ENCODE measurements at regions not wholly inside any gene's neighbourhood (a gene's known extent, or its start where the extent isn't known, plus 50 kb on each side); places are given as distances from the start of the nearest gene placed in this dataset.

DNA sequence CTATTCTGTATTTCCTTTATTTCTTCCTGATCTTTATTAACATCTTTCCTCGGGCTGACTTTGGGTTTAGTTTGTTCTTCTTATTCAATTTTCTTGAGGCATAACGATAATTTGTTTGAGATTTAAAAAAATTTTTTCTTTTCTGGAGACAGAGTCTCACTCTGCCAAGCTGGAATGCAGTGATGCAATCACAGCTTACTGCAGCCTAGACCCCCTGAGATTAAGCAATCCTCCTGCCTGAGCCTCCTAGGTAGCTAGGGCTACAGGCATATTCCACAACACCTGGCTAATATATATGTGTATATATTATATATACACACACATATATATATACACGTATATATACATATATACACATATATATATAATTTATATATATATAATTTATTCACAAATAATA lies 540.2 kb downstream of the NXPH1 start:
- H3K27me3 ChIP-seq (ENCODE audit: low read depth): no peaks in the 10 kb centered on the region
- no peaks in the 10 kb centered on the region for H3K4me1 ChIP-seq
- H3K36me3 ChIP-seq: no peaks in the 10 kb centered on the region
- no peak overlapping the region for H3K4me3 ChIP-seq
- DNase-seq (no peak), ATAC-seq (no peak)
- no peak overlapping the region for H3K27ac ChIP-seq
- TF ChIP-seq, protein P1, sequence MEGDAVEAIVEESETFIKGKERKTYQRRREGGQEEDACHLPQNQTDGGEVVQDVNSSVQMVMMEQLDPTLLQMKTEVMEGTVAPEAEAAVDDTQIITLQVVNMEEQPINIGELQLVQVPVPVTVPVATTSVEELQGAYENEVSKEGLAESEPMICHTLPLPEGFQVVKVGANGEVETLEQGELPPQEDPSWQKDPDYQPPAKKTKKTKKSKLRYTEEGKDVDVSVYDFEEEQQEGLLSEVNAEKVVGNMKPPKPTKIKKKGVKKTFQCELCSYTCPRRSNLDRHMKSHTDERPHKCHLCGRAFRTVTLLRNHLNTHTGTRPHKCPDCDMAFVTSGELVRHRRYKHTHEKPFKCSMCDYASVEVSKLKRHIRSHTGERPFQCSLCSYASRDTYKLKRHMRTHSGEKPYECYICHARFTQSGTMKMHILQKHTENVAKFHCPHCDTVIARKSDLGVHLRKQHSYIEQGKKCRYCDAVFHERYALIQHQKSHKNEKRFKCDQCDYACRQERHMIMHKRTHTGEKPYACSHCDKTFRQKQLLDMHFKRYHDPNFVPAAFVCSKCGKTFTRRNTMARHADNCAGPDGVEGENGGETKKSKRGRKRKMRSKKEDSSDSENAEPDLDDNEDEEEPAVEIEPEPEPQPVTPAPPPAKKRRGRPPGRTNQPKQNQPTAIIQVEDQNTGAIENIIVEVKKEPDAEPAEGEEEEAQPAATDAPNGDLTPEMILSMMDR (IDR thresholded peaks at IDR 0.05): no peak
- intact Hi-C loops (cut with DNase I): no loop called here
- H3K9me3 ChIP-seq: no peaks in the 10 kb centered on the region

DNA sequence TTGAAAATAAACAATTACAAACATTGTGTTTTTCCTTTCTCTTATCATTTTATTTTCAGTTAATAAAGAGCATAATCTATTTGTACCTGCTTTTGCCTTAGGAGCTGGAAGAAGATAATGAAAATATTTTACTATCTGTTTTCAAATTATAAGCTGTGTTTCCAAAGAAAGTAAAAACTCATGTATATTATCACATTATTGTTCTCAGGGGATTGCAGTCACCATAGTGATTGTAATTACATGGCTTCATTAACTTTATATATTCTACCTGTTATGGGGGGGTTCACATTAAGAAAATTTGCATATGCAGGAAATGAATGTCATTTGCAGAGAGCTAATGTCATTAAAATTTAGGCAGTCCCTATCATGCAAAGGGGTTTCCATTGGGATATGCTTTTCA lies 542.3 kb downstream of the NXPH1 start:
- Histone ChIP-seq H3K4me1 (no peaks in the 10 kb centered on the region), H3K36me3 (no peaks in the 10 kb centered on the region), H3K9me3 (no peaks in the 10 kb centered on the region), H3K27ac (no peak overlapping the region), H3K4me3 (no peak overlapping the region), H3K27me3 (ENCODE audit: low read depth) (no peaks in the 10 kb centered on the region)
- no peak for ATAC-seq
- TF ChIP-seq, protein P1 (IDR thresholded peaks at IDR 0.05): no peak
- intact Hi-C loops (cut with DNase I): no loop called here
- DNase-seq: no peak

DNA sequence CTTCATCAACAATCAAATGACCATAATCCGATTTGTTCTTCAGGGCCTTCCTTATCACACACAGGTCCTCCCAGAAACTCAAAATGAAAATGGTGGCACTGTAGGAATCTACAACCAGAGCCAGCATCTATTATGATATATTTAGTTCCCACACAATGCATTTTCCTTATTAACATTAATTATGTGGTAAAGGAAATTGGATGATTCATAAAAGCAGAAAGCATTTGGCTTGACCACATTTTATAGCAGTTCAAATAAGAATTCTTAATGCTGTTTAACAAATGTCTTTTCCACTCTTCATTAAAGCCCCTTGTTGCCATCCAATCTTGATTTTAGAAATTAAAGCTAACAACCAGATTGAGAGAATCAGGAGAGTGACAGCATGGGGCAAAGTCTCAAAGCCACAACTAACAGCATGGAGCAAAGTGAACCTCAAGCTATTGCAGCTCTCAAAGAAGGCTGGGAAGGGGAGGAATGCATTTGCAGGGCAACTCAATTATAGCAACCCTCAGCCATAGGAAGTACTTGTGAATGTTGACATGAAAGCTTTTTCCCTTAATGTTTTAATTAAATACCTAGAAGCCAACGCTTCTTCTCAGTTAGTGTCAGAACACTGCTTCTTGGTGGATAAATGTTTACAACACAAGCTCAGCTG lies 549.1 kb downstream of the NXPH1 start:
- Histone ChIP-seq H3K4me3 (no peak overlapping the region), H3K27me3 (ENCODE audit: low read depth) (no peaks in the 10 kb centered on the region), H3K27ac (no peak overlapping the region), H3K4me1 (no peaks in the 10 kb centered on the region), H3K36me3 (no peaks in the 10 kb centered on the region), H3K9me3 (no peaks in the 10 kb centered on the region)
- ATAC-seq (no peak), DNase-seq (no peak)
- TF ChIP-seq, protein P1 (IDR thresholded peaks at IDR 0.05): no peak
- intact Hi-C loops (cut with DNase I): no loop called here

DNA sequence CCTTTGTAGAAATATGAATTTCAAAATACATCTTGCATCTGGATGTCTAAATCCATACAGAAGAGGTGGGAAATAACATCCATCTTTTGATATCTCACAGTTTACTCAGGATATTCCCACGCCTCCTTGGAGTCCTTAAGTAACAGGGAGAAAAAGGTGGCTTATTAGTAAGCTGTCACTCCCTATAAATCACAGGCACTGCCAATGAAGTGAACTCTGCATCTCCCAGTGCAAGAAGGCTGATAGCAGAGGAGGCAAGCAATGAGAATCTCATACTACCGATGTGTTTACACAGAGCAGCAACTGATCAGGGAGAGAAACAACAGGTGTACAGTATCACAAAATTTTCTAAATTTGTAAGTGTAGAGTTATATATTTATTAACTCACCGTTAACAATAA lies 551.8 kb downstream of the NXPH1 start:
- Histone ChIP-seq H3K9me3 (no peaks in the 10 kb centered on the region), H3K27ac (no peak overlapping the region), H3K4me1 (no peaks in the 10 kb centered on the region), H3K4me3 (no peak overlapping the region), H3K27me3 (ENCODE audit: low read depth) (no peaks in the 10 kb centered on the region), H3K36me3 (no peaks in the 10 kb centered on the region)
- DNase-seq (no peak), ATAC-seq (no peak)
- intact Hi-C loops (cut with DNase I): no loop called here
- TF ChIP-seq, protein P1 (IDR thresholded peaks at IDR 0.05): no peak

DNA sequence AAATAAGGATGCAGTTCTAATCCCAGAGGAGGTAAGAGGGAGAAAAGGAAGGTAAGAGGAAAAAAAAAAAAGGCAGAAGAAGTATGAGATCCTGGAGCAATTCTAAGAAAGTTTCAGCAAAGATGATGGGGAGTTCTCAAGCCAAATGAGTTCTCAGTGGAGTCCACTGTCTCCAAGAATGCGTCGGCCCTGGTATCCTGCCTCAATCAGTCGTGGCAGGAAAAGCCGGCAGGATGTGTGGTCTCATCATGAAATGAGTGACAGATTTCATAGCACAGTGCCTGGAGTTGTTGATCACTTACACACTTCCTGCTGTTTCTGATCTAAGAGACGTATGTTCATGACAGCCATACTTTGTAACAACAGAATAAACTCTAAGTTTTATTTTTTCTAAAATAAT lies 554.9 kb downstream of the NXPH1 start:
- no peak for DNase-seq

More for the DNA sequence above, 554.9 kb downstream of the NXPH1 start:
- Histone ChIP-seq H3K27ac (no peak overlapping the region), H3K9me3 (no peaks in the 10 kb centered on the region), H3K4me3 (no peak overlapping the region), H3K36me3 (no peaks in the 10 kb centered on the region), H3K27me3 (ENCODE audit: low read depth) (no peaks in the 10 kb centered on the region), H3K4me1 (no peaks in the 10 kb centered on the region)
- intact Hi-C loops (cut with DNase I): no loop called here
- ATAC-seq: no peak
- TF ChIP-seq, protein P1 (IDR thresholded peaks at IDR 0.05): no peak

Data from lower lobe of right lung (tissue), 2 donors.